ENCODE measurements at regions not wholly inside any gene's neighbourhood (a gene's known extent, or its start where the extent isn't known, plus 50 kb on each side); places are given as distances from the start of the nearest gene placed in this dataset.
"Not testable (repeated sequence)": the region's sequence is repeated elsewhere in the genome, so short reads cannot be mapped to it uniquely, and the experiment has no call there.

DNA sequence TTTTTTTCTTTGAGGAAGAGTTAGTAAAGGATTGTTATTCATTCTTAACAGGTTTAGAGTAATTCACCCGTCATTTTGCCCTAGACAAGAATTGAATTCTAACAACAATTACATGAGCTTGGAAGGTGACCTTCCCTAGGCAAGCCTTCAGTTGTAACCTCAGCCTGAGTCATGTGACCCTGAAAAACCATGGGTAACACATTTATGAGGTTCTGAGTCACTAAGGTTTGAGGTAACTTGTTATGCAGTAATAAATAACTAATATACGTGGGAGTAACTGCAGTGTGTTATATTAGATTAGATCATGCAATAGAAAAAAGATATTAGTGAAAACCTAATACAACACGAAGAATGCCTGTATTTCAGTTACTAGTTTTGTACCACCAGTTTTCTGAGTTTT is 237.6 kb upstream of the NDN start:
- no peak for DNase-seq (ENCODE audit: low read depth in 2 of 2)

DNA sequence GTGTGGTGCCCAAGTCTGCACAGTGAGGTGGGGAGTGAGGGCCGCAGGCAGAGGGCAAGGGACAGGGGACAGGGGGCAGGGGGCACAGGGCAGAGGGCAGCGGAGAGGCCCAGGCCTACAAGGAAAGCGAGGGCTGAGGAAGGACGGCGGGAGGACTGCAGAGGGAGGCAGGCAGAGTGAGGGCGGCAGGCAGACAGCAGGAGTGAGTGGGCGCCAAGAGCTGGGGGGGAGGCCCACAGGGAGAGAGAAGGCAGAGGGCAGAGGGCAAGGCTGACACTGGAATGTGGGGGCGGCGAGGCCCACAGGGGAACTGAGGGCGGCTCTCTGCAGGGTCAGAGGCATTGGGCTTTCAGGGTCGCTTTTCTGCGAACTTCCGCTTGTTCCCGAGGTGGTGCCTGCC is 267.8 kb upstream of the NDN start:
- no peak for DNase-seq (ENCODE audit: low read depth in 2 of 2)

DNA sequence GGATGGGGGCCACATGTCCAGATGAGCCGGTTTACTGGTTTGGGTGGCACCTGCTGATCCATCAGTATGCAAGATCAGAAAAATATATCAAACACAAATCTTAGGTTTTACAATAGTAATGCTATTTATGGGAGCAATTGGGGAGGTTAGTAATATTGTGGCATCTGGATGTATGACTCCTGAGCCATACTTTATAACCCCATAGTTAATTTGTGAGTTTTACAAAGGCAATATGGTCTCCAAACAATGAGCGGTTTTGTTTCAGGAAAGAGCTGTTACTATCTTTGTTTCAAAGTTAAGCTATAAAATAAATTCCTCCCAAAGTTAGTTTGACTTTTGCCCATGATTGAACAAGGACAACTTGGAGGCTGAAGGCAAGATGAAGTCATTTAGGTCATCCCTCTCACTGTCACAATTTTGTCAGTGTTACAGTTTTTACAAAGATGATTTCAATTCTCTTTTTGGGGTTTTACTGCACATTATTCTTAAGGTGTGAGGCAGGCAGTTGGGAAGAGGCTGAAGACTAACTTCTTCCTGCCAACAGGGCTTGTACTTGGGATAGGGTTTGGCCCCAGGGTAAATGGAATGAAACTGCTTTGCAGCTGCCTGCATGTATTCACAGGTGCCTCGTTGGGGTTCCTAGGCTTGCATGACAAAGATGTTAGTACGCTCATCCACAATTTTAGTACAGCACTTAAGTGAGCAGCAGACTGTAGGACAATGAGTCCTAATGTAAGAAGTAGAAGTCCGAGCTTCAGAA is 296.6 kb upstream of the NDN start:
- no peak for DNase-seq (ENCODE audit: low read depth in 2 of 2)

DNA sequence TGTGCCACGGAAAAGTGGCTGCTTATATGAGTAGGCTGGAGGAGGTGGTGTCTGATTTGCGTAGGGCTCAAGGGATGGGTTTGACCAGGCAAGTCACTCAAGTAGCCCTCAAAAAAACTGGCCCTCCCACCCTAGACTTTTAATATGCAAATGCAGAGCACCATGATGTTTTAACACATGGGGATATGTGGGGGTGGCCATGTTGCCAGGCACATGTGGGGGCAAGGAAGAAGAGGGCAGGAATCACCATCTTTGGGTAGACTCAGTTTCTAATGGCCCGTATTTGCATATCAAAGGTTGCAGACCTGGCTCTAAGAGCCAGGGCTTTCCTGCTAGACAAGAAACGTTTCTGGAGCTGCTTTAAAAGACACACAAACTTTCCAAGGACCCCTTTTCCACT is 307.2 kb upstream of the NDN start:
- DNase-seq (ENCODE audit: low read depth in 2 of 2): no peak

DNA sequence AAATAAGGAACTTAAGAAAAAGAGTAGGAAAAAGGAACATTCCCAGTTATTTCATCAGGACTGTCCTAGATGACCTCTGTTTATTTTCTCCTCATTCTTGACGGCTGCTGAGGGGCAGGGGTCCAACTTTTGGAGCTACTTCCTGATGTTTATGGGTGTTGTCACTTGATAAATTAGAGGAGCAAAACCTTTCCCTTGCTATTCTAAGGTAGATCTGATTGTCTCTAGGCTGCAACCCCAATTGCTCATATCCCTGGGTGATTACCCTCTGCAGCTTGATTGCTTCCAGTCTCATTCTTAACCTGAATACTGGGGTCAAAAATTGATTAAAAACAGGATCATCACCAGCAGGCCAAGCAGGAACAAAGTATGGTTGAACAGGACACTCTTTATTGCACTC is 311.0 kb upstream of the NDN start:
- DNase-seq (ENCODE audit: low read depth in 2 of 2): no peak

DNA sequence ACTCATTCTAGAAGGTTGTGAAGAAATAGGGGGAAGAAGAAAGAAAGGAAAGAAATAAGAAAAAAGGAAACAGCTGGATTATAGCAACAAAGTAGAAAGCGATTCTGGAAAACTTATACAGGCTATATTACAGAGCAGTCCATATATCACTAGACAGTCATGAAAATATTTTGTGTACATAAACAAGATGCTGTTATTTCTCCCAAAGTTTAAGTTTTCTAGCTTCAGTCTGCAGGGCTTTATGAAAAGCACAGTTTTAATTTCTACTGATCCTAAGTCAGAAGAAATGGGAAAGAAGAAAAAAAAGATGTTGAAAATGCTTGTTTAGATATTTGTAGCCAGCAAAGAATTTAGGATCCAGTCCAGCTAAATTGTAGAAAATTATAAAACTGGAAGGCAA is 321.4 kb upstream of the NDN start:
- no peak for DNase-seq (ENCODE audit: low read depth in 2 of 2)

DNA sequence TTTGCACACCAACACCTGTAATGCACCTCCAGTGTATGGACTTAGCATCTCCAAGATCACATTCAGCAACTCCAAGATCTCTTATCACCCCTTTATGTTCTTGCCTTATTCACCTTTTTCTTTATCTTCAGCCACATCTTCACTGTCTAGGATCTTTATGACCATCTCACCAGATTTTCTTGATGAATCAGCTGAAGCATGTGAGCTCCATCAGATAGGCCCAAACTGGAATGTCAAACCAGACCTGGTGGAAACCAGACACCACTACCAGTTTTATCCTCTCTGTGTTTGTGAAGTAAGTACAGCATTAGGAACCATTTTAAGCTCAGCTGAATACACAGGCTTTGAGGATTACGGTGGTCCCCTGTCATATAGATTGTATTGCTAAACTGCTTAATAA is 330.4 kb upstream of the NDN start:
- no peak for DNase-seq (ENCODE audit: low read depth in 2 of 2)

DNA sequence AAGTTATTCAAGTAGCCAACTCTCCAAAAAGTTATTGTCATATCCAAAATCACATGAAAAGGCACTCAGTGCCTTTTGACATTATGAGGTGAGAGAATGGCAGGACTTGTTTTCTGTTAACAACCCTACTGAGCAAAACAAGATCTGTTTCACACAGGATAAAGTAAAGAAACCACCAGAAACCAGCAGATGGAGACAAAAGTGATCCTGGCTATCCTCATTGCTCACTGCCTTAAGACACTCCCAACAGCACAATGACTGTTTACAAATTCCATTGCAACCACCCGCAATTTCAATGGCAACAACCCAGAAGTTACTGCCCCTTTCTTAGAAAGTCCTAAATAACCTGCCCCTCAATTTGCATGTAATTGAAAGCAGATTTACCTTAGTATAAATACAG is 352.6 kb upstream of the NDN start:
- DNase-seq (ENCODE audit: low read depth in 2 of 2): no peak

DNA sequence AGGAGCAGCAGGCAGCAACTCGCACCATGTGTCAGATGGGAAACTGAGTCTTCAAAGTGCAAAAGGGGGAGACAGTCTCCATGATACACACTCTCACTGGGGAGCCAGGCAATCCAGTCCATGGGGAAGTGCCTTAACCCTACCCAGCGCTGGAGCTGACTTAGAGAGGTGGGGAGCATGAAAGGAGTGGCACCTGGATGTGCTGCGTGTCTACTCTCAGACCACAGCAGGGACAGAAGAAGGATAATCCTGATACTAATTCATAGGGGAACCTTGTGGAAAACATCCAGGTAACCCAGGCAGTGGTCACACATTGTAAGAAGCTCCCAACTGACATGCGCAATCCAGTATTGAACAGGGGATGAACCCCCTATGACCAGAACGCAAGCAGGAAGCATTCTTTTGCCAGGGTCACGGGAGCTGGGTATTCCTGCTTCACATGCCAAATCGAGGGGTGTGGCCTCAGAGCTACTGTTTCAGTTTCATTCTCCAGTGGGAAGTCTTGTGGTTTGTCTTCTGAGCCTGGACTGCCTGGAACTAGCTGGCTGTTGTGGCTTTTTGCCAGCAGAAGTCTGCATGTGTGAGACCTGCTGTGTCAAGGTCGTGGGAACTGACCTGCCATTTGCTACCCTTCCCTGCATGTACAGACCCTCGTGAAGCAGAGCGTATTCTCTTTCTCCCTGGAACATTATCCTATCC is 367.6 kb upstream of the NDN start:
- DNase-seq (ENCODE audit: low read depth in 2 of 2): no peak

DNA sequence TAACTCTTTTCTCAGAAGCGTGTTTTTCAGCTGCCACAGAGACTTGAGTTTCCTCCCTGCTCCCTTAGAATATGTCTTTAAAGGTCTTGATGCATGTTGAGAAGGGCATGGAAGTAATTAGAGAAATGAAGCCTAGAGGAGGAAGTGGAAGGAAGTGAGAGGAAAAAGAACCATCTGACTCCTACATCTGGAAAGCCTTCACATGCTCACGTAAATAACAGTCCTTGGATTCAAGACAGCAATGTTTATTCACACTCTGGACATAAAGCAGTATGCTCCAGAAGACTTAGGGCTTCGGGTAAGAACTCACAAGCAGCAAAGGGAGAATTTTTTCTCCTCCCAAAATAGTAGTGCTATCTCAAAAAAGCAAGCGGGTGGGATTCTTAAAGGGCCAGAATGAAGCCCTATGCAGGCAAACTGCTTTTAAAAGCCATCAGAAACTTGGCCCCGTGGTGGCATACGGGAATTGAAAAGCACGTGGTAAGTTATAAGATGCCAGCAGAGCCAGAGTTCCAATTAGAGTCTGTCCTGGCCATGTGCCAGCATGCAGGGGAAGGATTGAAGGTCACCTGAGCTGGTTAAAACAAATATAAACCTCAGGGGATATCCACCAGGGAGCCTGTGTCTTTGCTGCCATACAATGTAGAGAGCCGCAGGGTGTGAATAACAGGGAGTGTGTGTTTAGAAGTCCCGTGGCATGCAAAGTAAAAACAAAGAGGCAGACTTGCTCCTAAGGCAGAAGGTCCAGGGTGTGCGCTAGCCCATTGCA is 380.8 kb upstream of the NDN start:
- DNase-seq (ENCODE audit: low read depth in 2 of 2): no peak

DNA sequence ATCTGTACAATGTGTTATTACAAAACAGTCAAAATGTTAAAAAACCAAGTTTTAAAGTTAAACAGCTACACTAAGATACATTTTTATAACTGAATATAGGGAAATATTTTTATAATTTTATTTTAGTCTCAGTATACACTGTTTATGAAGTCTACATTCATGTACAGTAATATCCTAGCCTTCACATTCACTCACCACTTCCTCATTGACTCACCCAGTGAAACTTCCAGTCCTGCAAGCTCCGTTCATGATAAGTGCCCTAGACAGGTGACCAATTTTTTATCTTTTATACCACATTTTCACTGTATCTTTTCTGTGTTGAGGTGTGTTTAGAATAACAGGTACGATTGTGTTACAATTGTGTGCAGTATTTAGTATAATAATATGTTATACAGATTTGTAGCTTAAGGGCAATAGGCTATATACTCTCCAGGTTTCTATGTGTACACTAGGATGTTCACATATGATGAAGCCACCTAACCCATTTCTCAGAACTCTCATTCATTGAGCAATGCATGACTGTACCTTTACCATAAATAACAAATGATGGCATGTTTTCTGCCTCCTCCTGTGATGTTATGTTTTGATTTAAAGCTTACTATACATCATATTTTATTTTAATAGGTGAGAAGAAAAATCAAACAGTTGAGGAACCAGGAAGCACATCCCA is 388.4 kb upstream of the NDN start:
- DNase-seq (ENCODE audit: low read depth in 2 of 2): no peak

DNA sequence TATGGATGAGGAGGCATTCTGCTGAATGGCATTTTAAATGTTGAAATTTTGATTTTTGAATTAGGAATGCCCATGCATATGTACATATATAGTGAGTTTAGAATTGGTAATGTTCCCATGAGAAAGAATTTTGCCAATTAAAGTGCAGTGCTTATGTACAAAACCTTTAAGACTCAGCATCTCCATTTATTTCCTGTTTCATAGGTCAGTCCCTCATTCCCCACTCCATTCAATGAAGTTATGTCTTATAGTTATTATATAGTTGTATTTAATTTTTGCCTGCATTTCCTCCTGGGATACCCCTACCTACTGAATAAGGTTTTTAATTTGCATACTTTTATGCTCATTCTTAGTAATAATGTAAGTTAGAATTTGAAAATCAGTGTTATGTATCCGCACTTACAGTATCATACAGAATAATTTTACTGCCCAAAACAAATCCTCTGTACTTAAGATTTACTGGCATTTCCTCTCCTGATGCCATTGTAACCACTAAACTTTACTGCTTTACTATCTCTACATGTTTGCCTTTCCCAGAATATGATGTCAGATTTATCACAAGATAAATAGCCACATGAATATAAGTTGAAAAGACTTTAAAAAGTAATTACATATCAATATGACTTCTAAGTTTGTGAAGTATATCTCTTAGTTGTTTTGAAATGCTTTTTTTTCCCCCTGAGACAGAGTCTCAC is 389.1 kb upstream of the NDN start:
- no peak for DNase-seq (ENCODE audit: low read depth in 2 of 2)

DNA sequence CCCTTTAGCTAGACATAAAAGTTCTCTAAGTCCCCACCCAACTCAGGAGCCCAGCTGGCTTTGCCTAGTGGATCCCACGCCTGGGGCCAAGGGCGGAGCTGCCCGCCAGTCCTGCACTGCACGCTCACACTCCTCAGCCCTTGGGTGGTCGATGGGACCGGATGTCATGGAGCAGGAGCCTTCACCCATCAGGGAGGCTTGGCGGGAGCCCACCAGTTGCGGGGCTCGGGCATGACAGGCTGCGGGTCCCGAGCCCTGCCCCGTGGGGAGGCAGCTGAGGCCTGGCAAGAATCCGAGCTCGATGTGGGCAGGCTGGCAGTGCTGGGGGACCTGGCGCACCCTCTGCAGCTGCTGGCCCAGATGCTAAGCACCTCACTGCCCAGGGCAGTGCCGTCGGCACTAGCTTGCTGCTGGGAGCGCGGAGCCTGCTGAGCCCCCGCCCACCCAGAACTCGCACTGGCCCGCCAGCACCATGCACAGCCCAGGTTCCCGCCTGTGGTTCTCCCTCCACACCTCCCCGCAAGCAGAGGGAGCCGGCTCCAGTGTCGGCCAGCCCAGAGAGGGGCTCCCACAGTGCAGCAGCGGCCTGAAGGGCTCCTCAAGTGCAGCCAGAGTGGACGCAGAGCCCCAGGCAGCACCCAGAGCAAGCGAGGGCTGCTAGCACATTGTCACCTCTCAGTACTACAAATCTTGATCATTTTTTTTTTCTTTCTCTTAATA is 391.4 kb upstream of the NDN start:
- DNase-seq (ENCODE audit: low read depth in 2 of 2): no peak

DNA sequence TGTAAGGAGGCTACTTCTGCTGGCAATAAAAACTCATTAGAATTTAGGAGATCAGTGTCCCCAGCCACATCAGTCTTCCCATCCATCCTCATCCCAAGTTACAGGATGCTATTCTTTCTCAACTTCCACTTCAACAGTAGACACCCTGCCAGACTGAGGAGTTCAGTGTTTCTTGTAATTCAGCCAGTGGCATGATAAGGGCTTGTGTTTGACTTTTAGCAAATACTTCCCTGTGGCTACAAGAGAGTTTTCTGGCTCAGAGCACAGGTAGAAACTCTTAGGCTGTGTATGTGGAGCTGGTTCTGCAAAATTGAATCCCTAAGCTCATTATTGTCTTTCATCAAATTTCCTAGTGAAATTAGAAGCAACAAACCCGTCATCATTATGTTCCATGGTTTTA is 401.8 kb upstream of the NDN start:
- DNase-seq (ENCODE audit: low read depth in 2 of 2): not testable (repeated sequence)

DNA sequence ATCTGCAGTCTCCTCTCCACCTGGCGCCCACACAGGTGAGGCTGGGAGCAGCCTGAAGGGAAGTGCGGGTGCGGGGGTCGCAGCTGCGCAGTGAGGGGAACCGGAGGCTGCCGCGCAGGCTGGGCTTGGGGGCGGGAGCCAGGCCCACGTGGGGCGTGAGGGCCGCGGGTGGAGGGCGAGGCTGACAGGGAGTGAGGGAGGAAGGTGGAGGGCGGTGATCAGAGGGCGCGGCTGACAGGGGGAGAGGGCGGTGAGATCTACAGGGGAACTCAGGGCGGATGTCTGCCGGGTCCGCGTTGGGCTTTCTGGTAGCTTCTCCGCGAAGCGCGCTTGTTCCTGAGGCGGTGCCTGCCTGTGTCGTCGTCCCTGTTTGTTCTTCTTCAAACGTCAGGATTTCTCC is 414.4 kb upstream of the NDN start:
- not testable (repeated sequence) for DNase-seq (ENCODE audit: low read depth in 2 of 2)

DNA sequence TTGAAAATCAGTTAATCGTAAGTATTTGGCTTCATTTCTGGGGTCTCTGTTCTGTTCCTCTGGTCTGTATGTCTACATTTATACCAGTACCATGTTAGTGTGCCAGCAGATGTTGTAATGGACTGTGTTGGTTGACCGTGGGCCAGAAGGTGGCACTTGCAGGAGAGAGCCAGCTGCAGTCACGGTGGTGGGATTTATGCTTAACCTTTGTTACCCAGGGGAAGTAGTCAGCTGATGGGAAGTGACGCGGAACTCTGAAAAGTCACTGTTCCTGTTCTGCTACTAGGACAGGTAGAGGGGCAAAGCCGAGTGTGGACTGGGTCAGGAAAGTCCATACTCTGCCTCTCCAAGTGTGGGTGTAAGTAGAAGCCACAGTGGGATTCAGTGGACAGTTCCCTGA is 420.4 kb upstream of the NDN start:
- not testable (repeated sequence) for DNase-seq (ENCODE audit: low read depth in 2 of 2)

DNA sequence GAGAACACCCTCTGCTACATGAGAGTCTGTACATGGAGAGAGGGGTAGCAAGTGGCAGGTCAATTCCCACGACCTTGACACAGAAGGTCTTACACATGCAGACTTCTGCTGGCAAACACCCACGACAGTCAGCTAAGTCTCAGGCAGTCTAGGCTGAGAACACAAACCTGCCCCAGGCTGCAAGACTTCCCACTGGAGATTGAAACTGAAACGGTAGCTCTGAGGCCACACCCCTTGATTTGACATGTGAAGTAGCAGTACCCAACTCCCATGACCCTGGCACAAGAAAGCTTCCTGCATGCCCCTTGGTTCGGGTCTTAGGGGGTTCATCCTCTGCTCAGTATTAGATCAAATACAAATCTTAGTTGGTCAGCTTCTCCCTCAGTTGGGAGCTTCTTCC is 420.8 kb upstream of the NDN start:
- not testable (repeated sequence) for DNase-seq (ENCODE audit: low read depth in 2 of 2)

DNA sequence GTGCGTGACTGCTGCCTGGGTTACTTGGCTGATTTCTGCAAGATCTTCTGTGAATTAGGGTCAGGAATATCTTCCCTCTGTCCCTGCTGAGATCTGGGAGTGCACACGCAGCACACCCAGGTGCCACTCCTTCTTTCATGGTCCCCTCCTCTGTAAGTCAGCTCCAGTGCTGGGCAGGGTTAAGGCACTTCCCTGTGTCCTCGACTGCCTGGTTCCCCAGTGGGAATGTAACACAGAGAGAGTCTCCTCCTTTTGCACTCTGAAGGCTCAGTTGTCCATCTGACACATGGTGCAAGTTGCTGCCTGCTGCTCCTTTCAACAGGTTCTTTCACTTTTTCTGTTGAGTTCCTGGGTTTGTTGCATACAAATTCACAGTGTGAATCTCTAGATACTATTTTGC is 421.2 kb upstream of the NDN start:
- DNase-seq (ENCODE audit: low read depth in 2 of 2): not testable (repeated sequence)

DNA sequence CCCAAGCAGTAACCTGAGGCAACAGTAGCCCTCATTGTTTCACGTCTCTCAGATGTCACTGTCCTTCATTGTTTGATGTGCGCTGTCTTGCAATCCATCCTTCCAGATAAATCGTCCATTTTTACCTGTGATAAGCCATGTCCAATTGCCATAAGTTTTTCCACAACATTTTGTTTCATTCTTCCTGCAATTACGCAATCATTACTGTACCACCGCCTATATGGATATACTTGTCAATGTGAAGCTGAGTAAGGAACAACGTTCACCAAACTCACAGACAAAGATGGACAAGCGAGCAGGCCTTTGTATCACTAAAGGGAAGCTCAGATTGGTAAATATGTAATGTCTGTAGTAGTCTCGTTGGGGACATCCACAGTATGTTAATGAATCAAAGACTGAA is 452.5 kb upstream of the NDN start:
- not testable (repeated sequence) for DNase-seq (ENCODE audit: low read depth in 2 of 2)

DNA sequence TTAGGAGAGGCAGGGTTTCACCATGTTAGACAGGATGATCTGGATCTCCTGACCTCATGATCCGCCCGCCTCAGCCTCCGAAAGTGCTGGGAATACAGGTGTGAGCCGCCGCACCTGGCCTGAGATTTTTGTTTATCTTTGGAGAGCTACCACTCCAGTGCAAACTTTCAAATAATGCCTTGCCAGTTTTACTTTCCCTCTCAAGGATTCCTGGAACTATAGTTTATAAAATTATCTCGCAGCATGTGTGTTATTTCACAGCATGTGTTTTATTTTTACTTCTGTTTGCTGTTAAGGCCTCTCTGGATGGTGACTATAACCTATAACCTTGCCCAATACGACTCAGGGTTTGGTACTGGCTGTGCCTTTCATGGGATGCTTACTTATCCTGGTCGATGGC is 458.0 kb upstream of the NDN start:
- not testable (repeated sequence) for DNase-seq (ENCODE audit: low read depth in 2 of 2)

DNA sequence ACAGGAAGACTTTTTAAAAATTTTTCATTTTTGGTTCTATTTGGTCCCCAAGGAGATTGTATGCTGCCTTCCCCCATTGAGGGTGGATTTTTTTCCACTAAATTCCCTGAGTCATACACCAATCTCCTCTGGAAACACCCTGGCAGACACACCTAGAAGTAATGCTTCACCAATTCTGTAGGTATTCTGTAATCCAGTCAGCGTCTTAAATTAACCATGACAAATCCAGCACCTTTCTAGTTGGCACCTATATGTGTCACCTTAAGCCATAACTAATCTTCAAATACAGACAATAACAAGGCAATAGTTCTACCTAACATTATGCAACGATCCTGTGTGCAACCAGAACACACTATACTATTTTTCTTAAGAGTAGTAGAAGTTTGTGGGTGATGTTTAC is 459.1 kb upstream of the NDN start:
- no peak for DNase-seq (ENCODE audit: low read depth in 2 of 2)
